GM12878 (cell line): ENCODE measurements at regions not wholly inside any gene's neighbourhood (a gene's known extent, or its start where the extent isn't known, plus 50 kb on each side); places are given as distances from the start of the nearest gene placed in this dataset.

ENCODE experiments used
- ATAC-seq: fragments of 200-7000 bp; cut with Tn5 transposase; 3 replicates; pipeline ENCODE4 v1.9.1; 2020; ENCODE audit warnings: mild to moderate bottlenecking, moderate library complexity
- BruUV-seq: library from RNA; stranded (reverse); fragments of 400-500 nt; replicated peaks from 2 replicates; lab custom pipeline; 2021; lab: Mats Ljungman, UMichigan
- CTCF ChIA-PET: fragments of 300-600 bp; sonication (Branson Sonifier 250); formaldehyde crosslinking; extraction: SDS; loops from one replicate; lab custom pipeline; 2021; ENCODE audit warnings: inconsistent platforms; lab: Yijun Ruan, JAX
- POLR2A ChIA-PET: fragments of 350-600 bp; formaldehyde crosslinking; extraction: SDS; loops from one replicate; lab custom pipeline; 2021; ENCODE audit warnings: inconsistent platforms; lab: Charles Lee
- RAD21 ChIA-PET: fragments of 300-600 bp; sonication (Branson Sonifier 250); formaldehyde crosslinking; loops from one replicate; lab custom pipeline; 2023; ENCODE audit warnings: antibody characterized with exemption; ENCODE audit not compliant: unreplicated experiment; lab: Charles Lee
- SMC1A ChIA-PET: fragments of 300-600 bp; sonication (Branson Sonifier 250); formaldehyde crosslinking; loops from one replicate; lab custom pipeline; 2023; ENCODE audit not compliant: unreplicated experiment, uncharacterized antibody; lab: Charles Lee
- DNase-seq: peaks from one replicate; pipeline ENCODE4 v3.0.0-alpha.2; 2011; ENCODE audit warnings: low read depth, low spot score
- FAIRE-seq: peaks from 3 replicates; lab custom pipeline; 2011; peaks lifted over from hg19 to GRCh38; lab: Jason Lieb, UNC
- H2AFZ ChIP-seq: 2 replicates; pipeline ENCODE4 v1.6.0; 2011; ENCODE audit warnings: low read depth, low read length, control low read depth; ENCODE audit not compliant: control insufficient read depth
- H3K27ac ChIP-seq: 2 replicates; pipeline ENCODE4 v1.5.1; 2011; ENCODE audit warnings: control low read depth; ENCODE audit not compliant: control insufficient read depth, insufficient read depth
- H3K27me3 ChIP-seq, 2 experiments: replicated peaks in 1 of 2; 2 replicates each; pipeline versions ENCODE4 v1.6.0 to v1.6.1; 2011; ENCODE audit warnings: low read length in 1 of 2; ENCODE audit not compliant: control insufficient read depth in 2 of 2, insufficient read depth in 2 of 2
- H3K36me3 ChIP-seq, 2 experiments: 2 replicates each; pipeline ENCODE4 v1.5.1; 2011; ENCODE audit warnings: low read length in 1 of 2; ENCODE audit not compliant: control insufficient read depth in 2 of 2, insufficient read depth in 2 of 2
- H3K4me1 ChIP-seq: 2 replicates; pipeline ENCODE4 v1.6.1; 2011; ENCODE audit warnings: mild to moderate bottlenecking, low read length, moderate library complexity, mixed read lengths; ENCODE audit not compliant: control insufficient read depth, insufficient read depth
- H3K4me2 ChIP-seq: 2 replicates; pipeline ENCODE4 v1.6.0; 2011; ENCODE audit warnings: control low read depth; ENCODE audit not compliant: control insufficient read depth, insufficient read depth
- H3K4me3 ChIP-seq: fragments of 200-600 bp; sonication (generic); 2 replicates; pipeline ENCODE4 v1.5.1; 2016
- H3K79me2 ChIP-seq: 2 replicates; pipeline ENCODE4 v1.6.0; 2011; ENCODE audit warnings: low read length; ENCODE audit not compliant: control insufficient read depth, insufficient read depth
- H3K9ac ChIP-seq: 2 replicates; pipeline ENCODE4 v1.8.0; 2011; ENCODE audit warnings: low read length, control low read depth, mixed read lengths; ENCODE audit not compliant: control insufficient read depth, insufficient read depth
- H3K9me3 ChIP-seq: replicated peaks from 3 replicates; pipeline ENCODE4 v1.5.1; 2011; ENCODE audit warnings: mild to moderate bottlenecking, low read length; ENCODE audit not compliant: control insufficient read depth, insufficient read depth
- H4K20me1 ChIP-seq: 2 replicates; pipeline ENCODE4 v1.6.0; 2011; ENCODE audit not compliant: control insufficient read depth, insufficient read depth
- CHD2 ChIP-seq: IDR thresholded peaks from 2 replicates; pipeline ENCODE4 v1.6.1; 2011; ENCODE audit warnings: low read depth, low read length, improper control_type of control experiment, borderline replicate concordance
- CHD4 ChIP-seq: fragments of 200-600 bp; sonication (generic); IDR thresholded peaks from 2 replicates; pipeline ENCODE4 v1.6.1; 2016; ENCODE audit warnings: mild to moderate bottlenecking
- CREB1 ChIP-seq: IDR thresholded peaks from 2 replicates; pipeline ENCODE4 v1.6.1; 2012; ENCODE audit warnings: low read depth, mild to moderate bottlenecking, inconsistent platforms
- ELK1 ChIP-seq: IDR thresholded peaks from 2 replicates; pipeline ENCODE4 v1.6.1; 2012; ENCODE audit warnings: low read depth, low read length, improper control_type of control experiment
- EP300 ChIP-seq, 2 experiments: fragments of 150-350 bp in 1 of 2; IDR thresholded peaks; 2 replicates each; pipeline ENCODE4 v1.6.1; 2011 to 2012; ENCODE audit warnings: low read depth in 2 of 2, low read length in 2 of 2, borderline replicate concordance in 1 of 2, improper control_type of control experiment in 1 of 2, inconsistent platforms in 1 of 2; ENCODE audit not compliant: control insufficient read depth in 1 of 2
- ESRRA ChIP-seq: IDR thresholded peaks from 2 replicates; pipeline ENCODE4 v1.6.1; 2012; ENCODE audit warnings: mild to moderate bottlenecking, low read length, improper control_type of control experiment
- GATAD2B ChIP-seq: fragments of 450-650 bp; conservative IDR thresholded peaks from 2 replicates; pipeline ENCODE4 v1.6.1; 2017; ENCODE audit warnings: low read depth, mild to moderate bottlenecking, moderate library complexity
- HDGF ChIP-seq: fragments of 450-650 bp; IDR thresholded peaks from 2 replicates; pipeline ENCODE4 v1.6.1; 2016; ENCODE audit warnings: antibody characterized with exemption
- IRF4 ChIP-seq: IDR thresholded peaks from 2 replicates; pipeline ENCODE4 v1.6.1; 2011; ENCODE audit warnings: low read depth, low read length
- MTA3 ChIP-seq: IDR thresholded peaks from 2 replicates; pipeline ENCODE4 v1.6.1; 2012; ENCODE audit warnings: low read length, inconsistent platforms, borderline replicate concordance
- RB1 ChIP-seq: fragments of 450-650 bp; formaldehyde crosslinking; IDR thresholded peaks from 2 replicates; pipeline ENCODE4 v1.6.1; 2017; ENCODE audit warnings: mild to moderate bottlenecking, borderline replicate concordance
- RCOR1 ChIP-seq: conservative IDR thresholded peaks from 2 replicates; pipeline ENCODE4 v1.6.1; 2012; ENCODE audit warnings: low read depth, low read length, improper control_type of control experiment
- SKIL ChIP-seq: fragments of 450-650 bp; IDR thresholded peaks from 2 replicates; pipeline ENCODE4 v1.6.1; 2017; ENCODE audit warnings: mild to moderate bottlenecking, low read depth, inconsistent platforms; ENCODE audit not compliant: poor library complexity, severe bottlenecking
- SREBF1 ChIP-seq: IDR thresholded peaks from 2 replicates; pipeline ENCODE4 v1.6.1; 2012; ENCODE audit warnings: mild to moderate bottlenecking, low read length
- SRF ChIP-seq, 2 experiments: IDR thresholded peaks; 2 replicates each; pipeline ENCODE4 v1.6.1; 2011; ENCODE audit warnings: low read depth in 2 of 2, low read length in 2 of 2, mild to moderate bottlenecking in 1 of 2, moderate library complexity in 1 of 2
- in situ Hi-C: fragments of 300-500 bp; cut with MboI; formaldehyde crosslinking; loops from 9 replicates; pipeline ENCODE4 v1.14.3; 2018; ENCODE audit warnings: mixed read lengths
- intact Hi-C: fragments of 100-400 bp; cut with micrococcal nuclease; formaldehyde crosslinking; loops from one replicate; pipeline ENCODE4 v1.14.2; 2022; ENCODE audit not compliant: unreplicated experiment
- TF ChIP-seq, protein P1 (sequence below): fragments of 450-650 bp; IDR thresholded peaks from 2 replicates; pipeline ENCODE4 v1.6.1; 2016; ENCODE audit warnings: mild to moderate bottlenecking, moderate library complexity, borderline replicate concordance

GRCh38 chr10:61188101-61188500 lies 244.1 kb upstream of the RHOBTB1 start:
- no peaks in the 10 kb centered on the region for H3K36me3 ChIP-seq
- no peak overlapping the region for H2AFZ ChIP-seq
- no TSS peak for BruUV-seq
- no peak overlapping the region for H3K4me3 ChIP-seq
- SMC1A ChIA-PET: no interaction called here
- POLR2A ChIA-PET: no interaction called here
- H3K9ac ChIP-seq: no peak overlapping the region
- no peak overlapping the region for H3K4me2 ChIP-seq
- intact Hi-C loops: no loop called here
- in situ Hi-C loops: no loop called here
- DNase-seq (no peak), FAIRE-seq (no peak), ATAC-seq (no peak)
- H3K27me3 ChIP-seq: no peaks in the 10 kb centered on the region
- H3K79me2 ChIP-seq: no peaks in the 10 kb centered on the region
- RAD21 ChIA-PET: no interaction called here
- H3K9me3 ChIP-seq: no peaks in the 10 kb centered on the region; the same call in 2 of the 3 replicates
- H3K27ac ChIP-seq: no peak overlapping the region
- H4K20me1 ChIP-seq: no peaks in the 10 kb centered on the region
- H3K4me1 ChIP-seq: no peaks in the 10 kb centered on the region
- CTCF ChIA-PET: interaction anchor here (1.5 to 5.4 kb wide), 2 partner anchors 41 to 46 kb away, joined by 3 to 46 read pairs; no protein-coding TSS in a partner anchor
- TF ChIP-seq SREBF1: no peak
- no peak for TF ChIP-seq RCOR1
- no peak for TF ChIP-seq CREB1
- no peak for TF ChIP-seq SRF (IDR thresholded peaks at IDR 0.05; ENCODE audit: low read depth in 2 of 2, low read length in 2 of 2)
- no peak for TF ChIP-seq EP300 (IDR thresholded peaks at IDR 0.05; ENCODE audit: borderline replicate concordance in 1 of 2, control insufficient read depth in 1 of 2, low read depth in 2 of 2, low read length in 2 of 2)
- no peak for TF ChIP-seq IRF4
- no peak for TF ChIP-seq CHD2
- no peak for TF ChIP-seq GATAD2B
- TF ChIP-seq ESRRA: no peak
- TF ChIP-seq HDGF: no peak
- TF ChIP-seq ELK1: no peak
- TF ChIP-seq RB1: no peak
- TF ChIP-seq SKIL: no peak
- TF ChIP-seq MTA3: no peak
- TF ChIP-seq, protein P1, sequence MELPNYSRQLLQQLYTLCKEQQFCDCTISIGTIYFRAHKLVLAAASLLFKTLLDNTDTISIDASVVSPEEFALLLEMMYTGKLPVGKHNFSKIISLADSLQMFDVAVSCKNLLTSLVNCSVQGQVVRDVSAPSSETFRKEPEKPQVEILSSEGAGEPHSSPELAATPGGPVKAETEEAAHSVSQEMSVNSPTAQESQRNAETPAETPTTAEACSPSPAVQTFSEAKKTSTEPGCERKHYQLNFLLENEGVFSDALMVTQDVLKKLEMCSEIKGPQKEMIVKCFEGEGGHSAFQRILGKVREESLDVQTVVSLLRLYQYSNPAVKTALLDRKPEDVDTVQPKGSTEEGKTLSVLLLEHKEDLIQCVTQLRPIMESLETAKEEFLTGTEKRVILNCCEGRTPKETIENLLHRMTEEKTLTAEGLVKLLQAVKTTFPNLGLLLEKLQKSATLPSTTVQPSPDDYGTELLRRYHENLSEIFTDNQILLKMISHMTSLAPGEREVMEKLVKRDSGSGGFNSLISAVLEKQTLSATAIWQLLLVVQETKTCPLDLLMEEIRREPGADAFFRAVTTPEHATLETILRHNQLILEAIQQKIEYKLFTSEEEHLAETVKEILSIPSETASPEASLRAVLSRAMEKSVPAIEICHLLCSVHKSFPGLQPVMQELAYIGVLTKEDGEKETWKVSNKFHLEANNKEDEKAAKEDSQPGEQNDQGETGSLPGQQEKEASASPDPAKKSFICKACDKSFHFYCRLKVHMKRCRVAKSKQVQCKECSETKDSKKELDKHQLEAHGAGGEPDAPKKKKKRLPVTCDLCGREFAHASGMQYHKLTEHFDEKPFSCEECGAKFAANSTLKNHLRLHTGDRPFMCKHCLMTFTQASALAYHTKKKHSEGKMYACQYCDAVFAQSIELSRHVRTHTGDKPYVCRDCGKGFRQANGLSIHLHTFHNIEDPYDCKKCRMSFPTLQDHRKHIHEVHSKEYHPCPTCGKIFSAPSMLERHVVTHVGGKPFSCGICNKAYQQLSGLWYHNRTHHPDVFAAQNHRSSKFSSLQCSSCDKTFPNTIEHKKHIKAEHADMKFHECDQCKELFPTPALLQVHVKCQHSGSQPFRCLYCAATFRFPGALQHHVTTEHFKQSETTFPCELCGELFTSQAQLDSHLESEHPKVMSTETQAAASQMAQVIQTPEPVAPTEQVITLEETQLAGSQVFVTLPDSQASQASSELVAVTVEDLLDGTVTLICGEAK: no peak
- TF ChIP-seq CHD4: no peak
